GM18505 (cell line): ENCODE measurements at regions not wholly inside any gene's neighbourhood (a gene's known extent, or its start where the extent isn't known, plus 50 kb on each side); places are given as distances from the start of the nearest gene placed in this dataset.
"Not testable (repeated sequence)": the region's sequence is repeated elsewhere in the genome, so short reads cannot be mapped to it uniquely, and the experiment has no call there.

ENCODE experiments used
- ATAC-seq: cut with Tn5 transposase; IDR thresholded peaks from one replicate; pipeline ENCODE4 v1.9.1; 2021; ENCODE audit not compliant: unreplicated experiment
- POLR2A ChIP-seq: IDR thresholded peaks from 4 replicates; pipeline ENCODE4 v1.6.1; 2011; ENCODE audit warnings: borderline replicate concordance; ENCODE audit not compliant: insufficient read depth, insufficient read length; ENCODE audit errors: extremely low read depth

GRCh38 chr4:175087145-175087544 is 169.0 kb downstream of the ADAM29 start:
- no peak for ATAC-seq

GRCh38 chr4:175090116-175090515 is 172.0 kb downstream of the ADAM29 start:
- no peak for ATAC-seq
- TF ChIP-seq POLR2A, result no peak

More at GRCh38 chr4:175087145-175087544, 169.0 kb downstream of the ADAM29 start:
- TF ChIP-seq POLR2A, result no peak

GRCh38 chr4:175091649-175092048 is 173.5 kb downstream of the ADAM29 start:
- no peak for ATAC-seq
- TF ChIP-seq POLR2A, result no peak

GRCh38 chr4:175092114-175092513 is 174.0 kb downstream of the ADAM29 start:
- ATAC-seq, result no peak
- TF ChIP-seq POLR2A, result no peak

GRCh38 chr4:175093055-175093454 is 174.9 kb downstream of the ADAM29 start:
- ATAC-seq, result not testable (repeated sequence)

- TF ChIP-seq POLR2A, result no peak
- ATAC-seq, result no peak
These were observed 185.2 kb downstream of the ADAM29 start for GRCh38 chr4:175103403-175103802.

- ATAC-seq, result no peak
- no peak for TF ChIP-seq POLR2A
These were observed 188.1 kb downstream of the ADAM29 start for GRCh38 chr4:175106301-175106700.

GRCh38 chr4:175109933-175110332 is 191.8 kb downstream of the ADAM29 start:
- TF ChIP-seq POLR2A, result no peak
- no peak for ATAC-seq

- no peak for TF ChIP-seq POLR2A
- no peak for ATAC-seq
These were observed 207.4 kb downstream of the ADAM29 start for GRCh38 chr4:175125410-175126068.

- TF ChIP-seq POLR2A, result no peak
- ATAC-seq, result no peak
These were observed 209.2 kb downstream of the ADAM29 start for GRCh38 chr4:175127314-175127713.

GRCh38 chr4:175129797-175130196 is 211.6 kb downstream of the ADAM29 start:
- no peak for TF ChIP-seq POLR2A
- ATAC-seq, result no peak

GRCh38 chr4:175139205-175139604 is 221.0 kb downstream of the ADAM29 start:
- no peak for ATAC-seq
- TF ChIP-seq POLR2A, result no peak

- no peak for TF ChIP-seq POLR2A
- ATAC-seq, result no peak
These were observed 225.0 kb downstream of the ADAM29 start for GRCh38 chr4:175143116-175143515.

GRCh38 chr4:175146799-175147198 is 228.6 kb downstream of the ADAM29 start:
- ATAC-seq, result no peak
- TF ChIP-seq POLR2A, result no peak

GRCh38 chr4:175147233-175147632 is 229.1 kb downstream of the ADAM29 start:
- no peak for TF ChIP-seq POLR2A
- ATAC-seq, result no peak
